Choroid plexus epithelial cell (primary cell): ENCODE measurements at regions not wholly inside any gene's neighbourhood (a gene's known extent, or its start where the extent isn't known, plus 50 kb on each side); places are given as distances from the start of the nearest gene placed in this dataset.

Experiments used
- DNase-seq: peaks from one replicate; pipeline ENCODE4 v3.0.0-alpha.2; 2010; ENCODE audit warnings: low read depth
- H3K4me3 ChIP-seq: 2 replicates; pipeline ENCODE4 v1.5.1; 2011; ENCODE audit warnings: low read depth, mild to moderate bottlenecking, control low read depth, low read length, moderate library complexity
- TF ChIP-seq, protein P1 (sequence below): conservative IDR thresholded peaks from 2 replicates; pipeline ENCODE4 v1.5.1; 2011; ENCODE audit warnings: low read depth, mild to moderate bottlenecking, control low read depth, inconsistent platforms, low read length, moderate library complexity

DNA sequence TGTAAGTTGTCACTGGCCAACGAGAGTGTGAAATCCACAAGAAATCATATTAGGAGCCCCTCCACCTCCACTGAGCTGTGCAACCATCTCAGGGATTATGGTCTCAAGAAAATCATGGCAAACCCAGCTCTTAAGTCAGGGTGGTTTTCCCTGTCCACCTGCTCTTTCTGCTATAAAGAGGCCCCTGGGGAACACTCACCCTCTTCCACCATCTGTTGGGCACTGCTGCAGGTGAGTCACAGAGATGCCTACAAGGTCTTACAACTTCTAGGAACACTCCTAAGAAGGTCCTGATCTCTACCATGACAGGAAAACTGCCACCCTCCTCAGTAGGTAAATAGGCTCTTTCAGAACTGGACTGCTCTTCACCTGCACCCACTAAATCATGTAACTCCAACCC, 61.8 kb downstream of the DRD1 start:
- TF ChIP-seq, protein P1, sequence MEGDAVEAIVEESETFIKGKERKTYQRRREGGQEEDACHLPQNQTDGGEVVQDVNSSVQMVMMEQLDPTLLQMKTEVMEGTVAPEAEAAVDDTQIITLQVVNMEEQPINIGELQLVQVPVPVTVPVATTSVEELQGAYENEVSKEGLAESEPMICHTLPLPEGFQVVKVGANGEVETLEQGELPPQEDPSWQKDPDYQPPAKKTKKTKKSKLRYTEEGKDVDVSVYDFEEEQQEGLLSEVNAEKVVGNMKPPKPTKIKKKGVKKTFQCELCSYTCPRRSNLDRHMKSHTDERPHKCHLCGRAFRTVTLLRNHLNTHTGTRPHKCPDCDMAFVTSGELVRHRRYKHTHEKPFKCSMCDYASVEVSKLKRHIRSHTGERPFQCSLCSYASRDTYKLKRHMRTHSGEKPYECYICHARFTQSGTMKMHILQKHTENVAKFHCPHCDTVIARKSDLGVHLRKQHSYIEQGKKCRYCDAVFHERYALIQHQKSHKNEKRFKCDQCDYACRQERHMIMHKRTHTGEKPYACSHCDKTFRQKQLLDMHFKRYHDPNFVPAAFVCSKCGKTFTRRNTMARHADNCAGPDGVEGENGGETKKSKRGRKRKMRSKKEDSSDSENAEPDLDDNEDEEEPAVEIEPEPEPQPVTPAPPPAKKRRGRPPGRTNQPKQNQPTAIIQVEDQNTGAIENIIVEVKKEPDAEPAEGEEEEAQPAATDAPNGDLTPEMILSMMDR = no peak
- no peak overlapping the region for H3K4me3 ChIP-seq
- no peak for DNase-seq

DNA sequence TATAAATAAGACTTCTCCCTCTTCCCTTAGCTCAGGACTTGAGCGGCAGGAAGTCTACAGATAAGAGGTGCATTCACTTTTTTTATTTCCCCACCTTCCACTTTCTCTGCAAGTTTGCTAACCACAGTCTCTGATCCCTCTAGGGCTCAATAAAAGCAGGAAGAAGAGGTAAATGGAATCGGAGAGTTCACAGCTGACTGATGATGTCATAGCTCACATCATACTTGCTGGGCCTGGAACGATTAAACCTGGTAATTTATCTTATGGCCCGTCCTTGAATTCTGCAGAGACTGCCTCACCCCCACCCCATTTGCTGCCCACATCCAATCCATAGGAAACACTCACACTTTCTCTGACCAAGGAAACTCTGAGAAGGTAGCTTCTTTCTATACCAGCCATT, 62.9 kb downstream of the DRD1 start:
- TF ChIP-seq, protein P1 = no peak
- no peak for DNase-seq
- H3K4me3 ChIP-seq = no peak overlapping the region

DNA sequence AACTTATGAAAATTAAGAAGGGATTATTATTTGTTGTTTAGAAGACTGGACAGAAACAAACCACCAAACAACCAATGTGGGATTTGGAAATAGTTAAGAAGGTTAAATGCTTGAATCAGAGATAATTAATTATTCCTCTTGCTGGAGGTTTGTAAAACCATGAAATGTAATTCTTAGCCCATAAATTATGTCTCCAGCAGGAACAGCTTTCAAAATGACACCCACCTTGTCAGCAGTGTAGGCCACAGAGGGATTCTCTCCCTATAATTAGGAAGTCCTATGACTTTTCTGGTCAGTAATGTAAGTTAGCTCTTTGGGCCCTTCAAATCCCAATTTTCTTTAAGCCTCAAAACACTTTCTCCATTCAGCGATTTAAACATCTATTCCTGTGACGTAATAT, 63.3 kb downstream of the DRD1 start:
- TF ChIP-seq, protein P1 = no peak
- DNase-seq = no peak
- H3K4me3 ChIP-seq = no peak overlapping the region

DNA sequence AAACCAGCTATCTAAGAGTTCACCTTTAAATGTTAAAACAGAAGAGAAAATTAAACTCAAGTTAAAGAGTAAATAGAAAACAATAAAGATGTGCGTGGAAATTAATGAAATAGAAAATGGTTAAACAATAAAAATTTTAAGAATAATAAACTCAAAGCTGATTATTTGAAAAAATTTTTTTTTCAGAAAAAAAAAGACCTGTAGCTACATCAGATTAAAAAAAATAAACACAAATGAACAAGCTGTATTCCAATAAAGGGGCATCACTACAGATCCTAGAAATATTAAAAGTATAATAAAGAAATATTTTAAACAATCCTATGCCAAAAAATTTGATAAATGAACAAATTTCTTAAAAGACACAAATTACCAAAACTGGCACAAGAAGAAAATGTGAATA, 64.1 kb downstream of the DRD1 start:
- no peak overlapping the region for H3K4me3 ChIP-seq
- no peak for DNase-seq
- TF ChIP-seq, protein P1 = no peak

DNA sequence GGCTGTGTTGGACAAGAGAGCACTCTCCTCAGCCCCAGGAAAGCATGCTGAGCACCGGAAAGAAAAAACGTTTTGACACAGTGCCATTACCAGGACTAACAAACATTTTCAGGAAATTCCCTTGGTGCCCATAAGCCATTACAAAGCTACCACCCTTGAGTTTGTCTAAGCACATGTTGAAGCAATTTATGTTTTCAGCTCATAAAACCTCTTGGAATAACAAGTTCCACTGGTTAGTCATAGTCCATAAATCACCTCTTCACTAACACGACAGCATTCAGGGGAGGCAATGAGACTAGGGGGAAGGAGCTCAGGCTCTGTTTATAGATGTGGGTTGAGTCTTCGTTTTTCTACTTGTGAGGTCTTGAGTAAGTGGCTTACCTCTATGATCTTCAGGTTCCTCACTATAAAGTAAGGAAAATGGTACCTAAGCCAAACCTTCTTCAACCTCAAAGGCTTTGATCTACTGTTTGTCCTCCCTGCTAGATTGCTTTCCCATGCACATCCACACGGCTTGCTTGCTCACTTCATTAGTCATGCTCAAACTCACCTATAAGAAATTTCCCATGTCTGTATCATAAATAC, 65.4 kb downstream of the DRD1 start:
- TF ChIP-seq, protein P1 = no peak
- DNase-seq = no peak
- H3K4me3 ChIP-seq = no peak overlapping the region

DNA sequence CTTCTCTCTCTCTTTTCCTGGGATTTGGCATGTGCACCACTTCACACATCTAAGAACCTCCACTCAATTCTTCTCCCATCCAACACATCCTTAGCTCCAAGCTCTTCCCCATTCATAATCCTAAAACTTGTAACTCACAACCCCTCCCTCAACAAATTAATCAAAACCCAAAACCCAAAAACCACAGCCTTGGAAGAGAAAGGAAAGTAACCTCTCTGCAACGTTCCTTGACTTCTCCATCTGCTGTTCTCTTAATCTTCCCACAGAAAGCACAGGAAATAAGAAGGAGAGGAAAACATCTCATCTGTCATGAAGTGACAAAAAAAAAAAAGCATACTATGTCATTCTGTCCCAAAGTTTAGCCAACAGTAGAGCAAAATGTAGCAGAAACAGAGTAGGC, 66.2 kb downstream of the DRD1 start:
- TF ChIP-seq, protein P1 = no peak
- no peak overlapping the region for H3K4me3 ChIP-seq
- DNase-seq = no peak

DNA sequence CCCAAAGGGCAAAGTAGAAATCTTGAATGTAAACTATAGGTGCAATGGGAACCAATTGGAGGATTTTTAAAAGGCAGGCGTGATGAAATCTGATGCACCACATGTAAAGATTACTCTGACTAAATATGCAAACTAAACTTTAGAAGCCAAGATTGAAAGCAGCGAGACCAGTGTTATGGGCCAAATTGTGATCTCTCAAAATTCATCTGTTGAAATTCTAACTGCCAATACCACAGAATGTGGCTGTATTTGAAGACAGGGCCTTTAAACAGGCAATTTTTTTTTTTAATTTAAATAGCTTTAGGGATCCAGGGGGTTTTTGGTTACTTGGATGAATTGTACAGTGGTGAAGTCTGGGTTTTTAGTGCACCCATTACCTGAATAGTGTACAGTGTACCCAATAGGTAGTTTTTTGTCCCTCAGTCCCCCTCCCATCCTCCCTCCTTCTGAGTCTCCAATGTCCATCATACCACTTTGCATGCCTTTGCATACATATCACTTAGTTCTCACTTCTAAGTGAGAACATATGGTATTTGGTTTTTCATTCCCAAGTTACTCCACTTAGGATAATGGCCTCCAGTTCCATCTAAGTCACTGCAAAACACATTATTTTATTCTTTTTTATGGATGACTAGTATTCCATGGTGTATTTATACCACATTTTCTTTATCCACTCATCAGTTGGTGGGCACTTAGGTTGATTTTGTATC, 69.7 kb downstream of the DRD1 start:
- H3K4me3 ChIP-seq = no peak overlapping the region
- TF ChIP-seq, protein P1 = no peak
- DNase-seq = no peak
